ENCODE measurements at regions not wholly inside any gene's neighbourhood (a gene's known extent, or its start where the extent isn't known, plus 50 kb on each side); places are given as distances from the start of the nearest gene placed in this dataset.
"Not testable (repeated sequence)": the region's sequence is repeated elsewhere in the genome, so short reads cannot be mapped to it uniquely, and the experiment has no call there.

DNA sequence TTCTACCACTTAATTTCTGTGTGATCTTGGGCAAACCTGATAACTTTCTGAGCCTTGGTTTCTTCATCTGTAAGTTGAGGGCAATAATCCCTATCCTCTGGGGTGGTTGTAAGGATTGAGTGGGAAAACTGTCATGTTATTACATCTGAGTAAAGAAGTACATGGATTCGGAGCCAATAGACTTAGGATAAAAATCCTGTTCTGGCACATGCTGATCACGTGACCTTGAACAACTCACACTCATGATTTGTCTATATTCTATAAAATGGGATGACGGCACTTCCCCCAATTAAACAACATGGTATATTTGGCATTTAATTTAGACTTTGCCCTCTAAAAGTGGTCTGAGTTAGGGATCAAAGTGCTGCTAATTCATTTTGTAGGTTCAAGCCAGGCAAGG lies 315.5 kb downstream of the PLPP3 start:
- WGBS: 96% methylated on average over 3 of the region's 3 CpGs
- Histone ChIP-seq H3K27me3 (ENCODE audit: control insufficient read depth, insufficient read depth) (no peaks in the 10 kb centered on the region), H3K4me3 (ENCODE audit: low read length) (no peak overlapping the region), H3K27ac (ENCODE audit: low read length) (no peak overlapping the region), H3K4me1 (ENCODE audit: control insufficient read depth, insufficient read depth, low read length) (no peaks in the 10 kb centered on the region), H3K9me3 (ENCODE audit: control insufficient read depth, low read length) (no peaks in the 10 kb centered on the region)
- no peak for ATAC-seq
- intact Hi-C loops (cut with DNase I): no loop called here
- no peak for DNase-seq

DNA sequence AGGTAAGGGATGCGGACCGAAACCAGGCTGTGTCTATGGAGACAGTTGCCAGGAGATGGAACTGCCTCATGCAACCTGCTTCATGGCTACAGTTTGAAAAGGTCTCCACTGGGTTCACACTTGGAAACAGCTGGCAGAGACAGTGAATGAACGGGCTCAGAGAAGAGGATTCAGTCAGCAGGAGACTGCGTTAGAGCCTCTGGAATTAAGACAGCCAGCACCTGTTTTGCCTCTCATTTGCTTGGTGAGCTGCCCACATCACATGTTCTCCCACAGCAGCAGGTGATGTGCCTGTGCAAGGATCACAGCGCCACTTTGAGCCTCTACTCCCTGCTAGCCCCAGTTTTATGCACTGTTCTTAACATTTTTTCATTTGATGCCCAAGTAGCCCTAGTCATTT lies 321.0 kb downstream of the PLPP3 start:
- intact Hi-C loops (cut with DNase I): no loop called here
- no peaks in the 10 kb centered on the region for H3K27me3 ChIP-seq (ENCODE audit: control insufficient read depth, insufficient read depth)
- no peaks in the 10 kb centered on the region for H3K9me3 ChIP-seq (ENCODE audit: control insufficient read depth, low read length)
- WGBS: 94% methylated on average over 5 of the region's 5 CpGs
- H3K4me3 ChIP-seq (ENCODE audit: low read length): no peak overlapping the region
- peaks cover 11% of the 10 kb centered on the region for H3K4me1 ChIP-seq (ENCODE audit: control insufficient read depth, insufficient read depth, low read length)
- ATAC-seq (no peak), DNase-seq (no peak)
- no peak overlapping the region for H3K27ac ChIP-seq (ENCODE audit: low read length)

DNA sequence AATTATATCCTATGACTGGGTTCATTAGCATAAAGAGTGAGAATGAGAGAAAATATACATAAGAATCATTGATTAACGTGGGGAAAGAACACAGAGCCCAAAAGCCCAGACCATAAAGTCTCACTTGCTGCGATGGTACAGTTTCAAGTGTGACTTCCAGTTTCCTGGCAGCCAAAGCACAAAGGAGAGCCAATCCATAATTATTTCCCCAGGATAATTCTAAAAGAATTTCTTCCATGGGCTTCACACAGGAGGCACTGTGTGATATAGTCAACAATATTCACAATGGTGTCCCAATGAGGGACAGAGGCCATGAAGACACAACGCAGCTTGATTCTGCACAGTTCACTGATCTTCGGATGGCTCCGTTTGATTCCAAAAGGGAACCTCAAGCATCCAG lies 321.6 kb downstream of the PLPP3 start:
- ATAC-seq: no peak
- 61% methylated on average over 5 of the region's 5 CpGs for WGBS
- no peak for DNase-seq
- no peaks in the 10 kb centered on the region for H3K27me3 ChIP-seq (ENCODE audit: control insufficient read depth, insufficient read depth)
- H3K4me3 ChIP-seq (ENCODE audit: low read length): no peak overlapping the region
- no peak overlapping the region for H3K27ac ChIP-seq (ENCODE audit: low read length)
- peaks cover 11% of the 10 kb centered on the region for H3K4me1 ChIP-seq (ENCODE audit: control insufficient read depth, insufficient read depth, low read length)
- intact Hi-C loops (cut with DNase I): no loop called here
- no peaks in the 10 kb centered on the region for H3K9me3 ChIP-seq (ENCODE audit: control insufficient read depth, low read length)

DNA sequence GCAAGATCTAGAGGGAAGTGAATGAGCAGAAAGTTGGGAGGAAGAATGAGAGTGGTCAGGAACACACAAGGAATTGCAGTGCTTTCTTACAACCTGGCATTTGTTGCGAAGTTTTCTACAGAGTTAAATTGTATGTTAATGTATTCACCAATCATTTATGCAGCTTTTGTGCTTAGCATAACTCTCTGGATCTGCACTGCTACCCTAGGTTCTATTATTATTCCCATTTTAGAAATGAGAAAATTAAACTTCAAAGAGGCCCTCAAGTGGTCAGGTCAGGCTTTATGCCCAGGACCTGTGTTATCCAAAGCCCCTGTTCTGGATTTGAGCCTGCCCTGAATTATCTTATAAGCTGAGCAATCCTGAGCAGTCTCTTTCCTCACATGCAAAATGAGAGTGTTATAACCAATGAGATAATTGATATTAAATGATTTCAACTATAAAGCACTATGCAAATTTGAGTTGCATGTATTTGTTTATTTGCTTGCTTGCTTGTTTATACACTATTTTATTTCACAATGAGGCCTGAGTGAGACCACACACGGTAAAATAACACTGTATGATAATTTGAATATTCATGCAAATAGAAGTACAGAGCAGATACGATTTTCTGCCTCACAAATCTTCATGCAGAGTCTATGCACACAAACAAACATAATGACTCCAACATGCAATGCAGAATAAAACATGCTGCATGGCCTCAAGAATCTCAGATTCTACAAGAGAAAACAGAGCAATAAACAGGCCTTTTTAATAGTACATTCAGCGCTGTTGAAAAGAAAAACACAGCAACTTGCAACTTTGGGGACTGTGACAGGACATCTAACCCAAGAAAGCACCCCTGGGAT lies 323.0 kb downstream of the PLPP3 start:
- Histone ChIP-seq H3K4me3 (ENCODE audit: low read length) (no peak overlapping the region), H3K27me3 (ENCODE audit: control insufficient read depth, insufficient read depth) (no peaks in the 10 kb centered on the region), H3K27ac (ENCODE audit: low read length) (no peak overlapping the region), H3K9me3 (ENCODE audit: control insufficient read depth, low read length) (no peaks in the 10 kb centered on the region), H3K4me1 (ENCODE audit: control insufficient read depth, insufficient read depth, low read length) (peaks cover 11% of the 10 kb centered on the region)
- intact Hi-C loops (cut with DNase I): no loop called here
- no peak for ATAC-seq
- 67% methylated on average over 4 of the region's 4 CpGs for WGBS
- DNase-seq: no peak

DNA sequence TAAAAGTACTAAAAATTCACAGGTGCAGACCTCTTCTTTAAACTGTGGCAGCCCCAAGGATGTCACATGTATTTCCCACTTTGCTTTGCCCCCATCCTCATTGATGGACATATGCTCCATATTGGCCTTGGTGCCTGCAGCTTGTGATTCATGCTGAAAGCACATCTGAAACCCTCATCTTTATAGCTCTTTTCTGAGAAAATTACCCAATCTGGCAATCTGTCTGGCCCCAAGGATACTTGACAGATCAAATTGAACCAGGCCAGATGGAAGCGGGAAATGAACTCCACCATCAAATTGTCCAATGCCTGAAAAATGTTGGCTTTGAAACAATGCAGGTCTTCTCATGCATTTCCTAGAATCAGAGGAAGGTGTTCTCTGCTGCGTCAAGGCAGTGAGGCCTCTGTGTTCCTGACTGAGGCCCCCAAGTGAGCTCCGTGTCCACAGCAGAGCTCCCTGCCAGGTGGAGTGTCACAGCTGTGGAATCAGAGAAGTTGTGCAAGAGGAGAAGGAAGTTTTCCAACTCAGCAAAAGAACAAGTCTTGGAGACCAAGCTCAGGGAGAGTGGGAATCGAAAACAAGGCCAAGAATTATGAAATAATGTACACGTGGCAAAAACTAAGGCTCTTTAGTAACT lies 323.7 kb downstream of the PLPP3 start:
- 58% methylated on average over 5 of the region's 5 CpGs for WGBS
- Histone ChIP-seq H3K27me3 (ENCODE audit: control insufficient read depth, insufficient read depth) (no peaks in the 10 kb centered on the region), H3K27ac (ENCODE audit: low read length) (peak overlapping the region; percentile 25), H3K4me3 (ENCODE audit: low read length) (no peak overlapping the region), H3K9me3 (ENCODE audit: control insufficient read depth, low read length) (no peaks in the 10 kb centered on the region), H3K4me1 (ENCODE audit: control insufficient read depth, insufficient read depth, low read length) (peaks cover 11% of the 10 kb centered on the region)
- intact Hi-C loops (cut with DNase I): no loop called here
- peak; percentile 85 to 91 for ATAC-seq
- peak; percentile 84 to 94 (median 85) for DNase-seq

DNA sequence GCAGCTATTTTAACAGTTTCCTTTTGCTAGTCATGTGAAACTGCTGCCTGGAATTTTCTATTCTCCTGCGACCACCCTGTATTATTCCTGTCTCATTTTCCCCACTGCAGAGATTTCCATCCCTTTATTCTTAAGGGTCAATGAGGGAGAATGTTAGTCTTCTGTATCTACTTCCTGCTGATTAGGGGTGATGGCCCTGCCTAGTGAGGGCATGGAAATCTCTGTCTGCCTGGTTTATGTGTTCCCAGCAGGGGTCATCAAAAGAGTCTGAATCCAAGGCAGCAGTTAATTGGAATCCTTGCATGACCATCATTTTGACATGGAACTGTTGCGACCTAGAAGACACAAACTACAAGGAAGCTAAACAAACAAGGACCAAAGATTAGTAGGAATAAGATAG lies 325.2 kb downstream of the PLPP3 start:
- peaks cover 11% of the 10 kb centered on the region for H3K4me1 ChIP-seq (ENCODE audit: control insufficient read depth, insufficient read depth, low read length)
- peak in 1 of 2 donors; percentile 81 for ATAC-seq
- 74% methylated on average over 2 of the region's 2 CpGs for WGBS
- H3K4me3 ChIP-seq (ENCODE audit: low read length): no peak overlapping the region
- no peak for DNase-seq
- H3K27me3 ChIP-seq (ENCODE audit: control insufficient read depth, insufficient read depth): no peaks in the 10 kb centered on the region
- intact Hi-C loops (cut with DNase I): no loop called here
- H3K9me3 ChIP-seq (ENCODE audit: control insufficient read depth, low read length): no peaks in the 10 kb centered on the region
- H3K27ac ChIP-seq (ENCODE audit: low read length): no peak overlapping the region

- 95% methylated on average over 1 of the region's 1 CpG for WGBS
- Histone ChIP-seq H3K27ac (ENCODE audit: low read length) (no peak overlapping the region), H3K27me3 (ENCODE audit: control insufficient read depth, insufficient read depth) (no peaks in the 10 kb centered on the region), H3K4me1 (ENCODE audit: control insufficient read depth, insufficient read depth, low read length) (peaks cover 7% of the 10 kb centered on the region), H3K9me3 (ENCODE audit: control insufficient read depth, low read length) (no peaks in the 10 kb centered on the region), H3K4me3 (ENCODE audit: low read length) (no peak overlapping the region)
- ATAC-seq: no peak
- intact Hi-C loops (cut with DNase I): no loop called here
- DNase-seq: no peak
Measured at GRCh38 chr1:56250809-56251208, 328.6 kb downstream of the PLPP3 start.

DNA sequence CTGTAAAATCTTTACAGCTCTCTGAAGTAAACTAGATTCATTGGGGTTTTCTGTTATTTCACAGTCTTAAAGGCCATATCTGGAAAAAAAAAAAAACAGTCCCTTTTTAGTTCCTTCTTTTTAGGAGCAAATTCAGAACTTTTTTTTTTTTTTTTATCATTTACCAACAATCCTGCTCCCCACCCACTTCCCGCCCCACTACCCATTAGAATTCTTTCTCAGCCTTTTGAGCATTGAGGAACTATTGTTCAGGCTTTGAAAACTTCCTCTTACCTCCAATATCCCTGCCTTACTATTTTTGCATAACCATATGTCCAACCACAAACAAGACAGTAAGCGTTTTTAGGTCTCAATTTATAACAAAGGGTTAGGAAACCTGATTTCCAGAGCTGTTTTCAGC lies 330.1 kb downstream of the PLPP3 start:
- H3K27ac ChIP-seq (ENCODE audit: low read length): no peak overlapping the region
- 63% methylated on average over 2 of the region's 2 CpGs for WGBS
- ATAC-seq (peak; percentile 55 to 58), DNase-seq (peak in 2 of 3 donors; percentile 15 to 51)
- H3K9me3 ChIP-seq (ENCODE audit: control insufficient read depth, low read length): no peaks in the 10 kb centered on the region
- no peak overlapping the region for H3K4me3 ChIP-seq (ENCODE audit: low read length)
- intact Hi-C loops (cut with DNase I): no loop called here
- peaks cover 2% of the 10 kb centered on the region for H3K4me1 ChIP-seq (ENCODE audit: control insufficient read depth, insufficient read depth, low read length)
- no peaks in the 10 kb centered on the region for H3K27me3 ChIP-seq (ENCODE audit: control insufficient read depth, insufficient read depth)

DNA sequence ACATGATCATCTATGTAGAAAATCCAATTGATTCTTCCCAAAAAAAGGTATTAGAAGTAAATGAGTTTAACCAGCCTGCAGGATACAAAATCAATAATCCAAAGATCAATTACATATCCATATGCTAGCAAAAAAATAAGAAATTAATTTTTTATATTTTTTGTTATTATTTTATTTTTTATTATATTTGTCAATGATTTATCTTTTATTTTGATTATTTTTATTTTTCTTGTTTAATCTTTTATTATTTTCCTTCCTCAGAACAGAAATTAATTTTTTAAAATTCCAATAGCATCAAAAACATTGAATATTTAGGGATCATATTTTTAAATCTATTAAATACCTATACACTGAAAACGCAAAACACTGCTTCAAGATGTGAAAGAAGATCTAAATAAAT lies 331.2 kb downstream of the PLPP3 start:
- H3K27me3 ChIP-seq (ENCODE audit: control insufficient read depth, insufficient read depth): no peaks in the 10 kb centered on the region
- no peaks in the 10 kb centered on the region for H3K4me1 ChIP-seq (ENCODE audit: control insufficient read depth, insufficient read depth, low read length)
- WGBS: 99% methylated on average over 1 of the region's 1 CpG
- no peaks in the 10 kb centered on the region for H3K9me3 ChIP-seq (ENCODE audit: control insufficient read depth, low read length)
- H3K4me3 ChIP-seq (ENCODE audit: low read length): no peak overlapping the region
- intact Hi-C loops (cut with DNase I): no loop called here
- DNase-seq: no peak
- no peak overlapping the region for H3K27ac ChIP-seq (ENCODE audit: low read length)
- no peak for ATAC-seq

- DNase-seq; H3K27me3 ChIP-seq (ENCODE audit: control insufficient read depth, insufficient read depth); ATAC-seq; H3K9me3 ChIP-seq (ENCODE audit: control insufficient read depth, low read length); H3K4me1 ChIP-seq (ENCODE audit: control insufficient read depth, insufficient read depth, low read length); H3K27ac ChIP-seq (ENCODE audit: low read length); H3K4me3 ChIP-seq (ENCODE audit: low read length); intact Hi-C loops (cut with DNase I): not testable (repeated sequence)
- 93% methylated on average over 2 of the region's 2 CpGs for WGBS
Measured at GRCh38 chr1:56246726-56247125, 332.6 kb downstream of the PLPP3 start.

DNA sequence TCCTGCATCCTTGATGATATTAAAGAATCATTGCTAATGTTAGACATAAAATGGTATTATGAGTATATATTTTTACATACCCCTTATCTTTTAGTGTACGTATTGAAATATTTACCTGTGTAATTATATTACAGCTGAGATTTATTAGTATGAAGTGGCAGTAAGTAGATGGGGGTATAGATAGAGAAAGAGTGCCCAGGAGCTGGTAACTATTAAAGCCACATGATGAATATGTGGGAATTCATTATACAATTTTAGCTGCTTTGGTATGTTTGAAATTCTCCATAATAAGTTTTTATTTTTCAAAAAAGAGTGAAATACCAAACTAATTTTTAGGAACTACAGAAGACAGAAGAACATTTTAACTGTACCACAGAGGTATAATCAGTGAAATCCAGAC lies 339.0 kb downstream of the PLPP3 start:
- H3K4me3 ChIP-seq (ENCODE audit: low read length): no peak overlapping the region
- no peak overlapping the region for H3K27ac ChIP-seq (ENCODE audit: low read length)
- H3K9me3 ChIP-seq (ENCODE audit: control insufficient read depth, low read length): no peaks in the 10 kb centered on the region
- 91% methylated on average over 1 of the region's 1 CpG for WGBS
- intact Hi-C loops (cut with DNase I): no loop called here
- no peaks in the 10 kb centered on the region for H3K4me1 ChIP-seq (ENCODE audit: control insufficient read depth, insufficient read depth, low read length)
- ATAC-seq: no peak
- H3K27me3 ChIP-seq (ENCODE audit: control insufficient read depth, insufficient read depth): no peaks in the 10 kb centered on the region
- no peak for DNase-seq

Measured in right cardiac atrium (tissue), 5 donors.